ENCODE measurements at regions not wholly inside any gene's neighbourhood (a gene's known extent, or its start where the extent isn't known, plus 50 kb on each side); places are given as distances from the start of the nearest gene placed in this dataset.

GRCh38 chr7:12963435-12963834 lies 276.0 kb downstream of the ARL4A start:
- FAIRE-seq, result no peak
- H4K20me1 ChIP-seq (replicated peaks; ENCODE audit: control insufficient read depth, extremely low read depth, insufficient read depth, low read length), result no peaks in the 10 kb centered on the region
- ChIA-PET POLR2A (no interaction called here), CTCF (interaction anchor here (1.2 kb wide), 1 partner anchor 278 kb away, joined by 4 read pairs; no protein-coding TSS in a partner anchor)
- H3K4me3 ChIP-seq (replicated peaks in 1 of 3; ENCODE audit: insufficient read depth in 1 of 3, low read depth in 1 of 3, low read length in 3 of 3), result no peak overlapping the region
- no peak overlapping the region for H3K4me2 ChIP-seq (ENCODE audit: insufficient read depth, low read length)
- DNase-seq (ENCODE audit: low read depth, low spot score), result no peak
- TF ChIP-seq JUN (IDR thresholded peaks at IDR 0.05; ENCODE audit: borderline replicate concordance, insufficient read depth, insufficient read length, low read depth) (no peak), MYC (IDR thresholded peaks at IDR 0.05; ENCODE audit: low read depth, low read length) (no peak), MAX (IDR thresholded peaks at IDR 0.05; ENCODE audit: insufficient read depth, insufficient read length) (no peak), POLR2A (IDR thresholded peaks at IDR 0.05; ENCODE audit: low read depth, low read length) (no peak), EZH2 (IDR thresholded peaks at IDR 0.05; ENCODE audit: borderline replicate concordance, low read depth, low read length, severe bottlenecking) (no peak), POLR2AphosphoS5 (IDR thresholded peaks at IDR 0.05; ENCODE audit: insufficient read depth, low read depth, low read length) (no peak), GATA2 (IDR thresholded peaks at IDR 0.05; ENCODE audit: insufficient read depth, insufficient read length, low read depth, low read length) (no peak), CTCF (IDR thresholded peaks at IDR 0.05; ENCODE audit: extremely low read depth in 1 of 2, insufficient read depth in 1 of 2, low read depth in 1 of 2, low read length in 2 of 2) (no peak), FOS (IDR thresholded peaks at IDR 0.05; ENCODE audit: borderline replicate concordance, insufficient read depth, low read length) (no peak)
- no TSS peak for BruUV-seq (replicated peaks)
- H3K9me1 ChIP-seq (replicated peaks; ENCODE audit: control insufficient read depth, extremely low read depth, insufficient read depth, low read length), result no peaks in the 10 kb centered on the region
- intact Hi-C loops (cut with micrococcal nuclease), result no loop called here
- no peaks in the 10 kb centered on the region for H3K27me3 ChIP-seq (ENCODE audit: control insufficient read depth in 2 of 2, insufficient read depth in 2 of 2, low read length in 2 of 2)
- no peaks in the 10 kb centered on the region for H3K79me2 ChIP-seq (ENCODE audit: control insufficient read depth, insufficient read depth, low read length)
- H3K9ac ChIP-seq (replicated peaks; ENCODE audit: extremely low read depth, insufficient read depth, low read length), result no peak overlapping the region
- H3K4me1 ChIP-seq (ENCODE audit: control insufficient read depth, extremely low read depth, insufficient read depth, low read length), result no peaks in the 10 kb centered on the region
- H3K27ac ChIP-seq (ENCODE audit: insufficient read depth, low read depth, low read length), result no peak overlapping the region
- no peaks in the 10 kb centered on the region for H3K9me3 ChIP-seq (replicated peaks; ENCODE audit: control insufficient read depth, insufficient read depth, low read length)
- H3K36me3 ChIP-seq (ENCODE audit: control insufficient read depth in 2 of 2, extremely low read depth in 1 of 2, insufficient read depth in 2 of 2, low read length in 2 of 2), result no peaks in the 10 kb centered on the region
- dilution Hi-C loops (cut with MboI; ENCODE audit: extremely low pct_ligation_motif_present, low sequenced_read_pairs), result no loop called here
- no peak overlapping the region for H2AFZ ChIP-seq (ENCODE audit: low read depth, low read length)

Data from endothelial cell of umbilical vein (primary cell).